HG02678 (cell line): ENCODE measurements at regions not wholly inside any gene's neighbourhood (a gene's known extent, or its start where the extent isn't known, plus 50 kb on each side); places are given as distances from the start of the nearest gene placed in this dataset.
"Not testable (repeated sequence)": the region's sequence is repeated elsewhere in the genome, so short reads cannot be mapped to it uniquely, and the experiment has no call there.

Experiments used
- ATAC-seq: cut with Tn5 transposase; IDR thresholded peaks from one replicate; pipeline ENCODE4 v1.9.1; 2021; ENCODE audit warnings: mild to moderate bottlenecking, moderate library complexity; ENCODE audit not compliant: unreplicated experiment

- not testable (repeated sequence) for ATAC-seq
Observed at GRCh38 chr21:5103880-5104561, 5417.4 kb upstream of the TPTE start.

- ATAC-seq: not testable (repeated sequence)
Observed at GRCh38 chr21:5104562-5104928, 5416.8 kb upstream of the TPTE start.

- peak; percentile 33 for ATAC-seq
Observed at GRCh38 chr21:5105939-5106708, 5415.3 kb upstream of the TPTE start.

- ATAC-seq: peak; percentile 19
Observed at GRCh38 chr21:5106767-5107464, 5414.5 kb upstream of the TPTE start.

GRCh38 chr21:5107637-5108036 is 5413.7 kb upstream of the TPTE start:
- not testable (repeated sequence) for ATAC-seq

GRCh38 chr21:5108048-5108775 is 5413.2 kb upstream of the TPTE start:
- ATAC-seq: not testable (repeated sequence)

- not testable (repeated sequence) for ATAC-seq
Observed at GRCh38 chr21:5111197-5111596, 5410.2 kb upstream of the TPTE start.

- not testable (repeated sequence) for ATAC-seq
Observed at GRCh38 chr21:5113092-5113491, 5408.3 kb upstream of the TPTE start.

- not testable (repeated sequence) for ATAC-seq
Observed at GRCh38 chr21:5114468-5114867, 5406.9 kb upstream of the TPTE start.

GRCh38 chr21:5114893-5115645 is 5406.3 kb upstream of the TPTE start:
- ATAC-seq: not testable (repeated sequence)

- ATAC-seq: not testable (repeated sequence)
Observed at GRCh38 chr21:5115646-5116343, 5405.6 kb upstream of the TPTE start.

- not testable (repeated sequence) for ATAC-seq
Observed at GRCh38 chr21:5116344-5117123, 5404.8 kb upstream of the TPTE start.

- not testable (repeated sequence) for ATAC-seq
Observed at GRCh38 chr21:5117135-5117534, 5404.2 kb upstream of the TPTE start.

- ATAC-seq: not testable (repeated sequence)
Observed at GRCh38 chr21:5117666-5118295, 5403.6 kb upstream of the TPTE start.

- ATAC-seq: peak; percentile 40
Observed at GRCh38 chr21:5118296-5118679, 5403.1 kb upstream of the TPTE start.

- not testable (repeated sequence) for ATAC-seq
Observed at GRCh38 chr21:5119179-5119578, 5402.2 kb upstream of the TPTE start.

GRCh38 chr21:5121399-5121798 is 5400.0 kb upstream of the TPTE start:
- not testable (repeated sequence) for ATAC-seq

- ATAC-seq: not testable (repeated sequence)
Observed at GRCh38 chr21:5121849-5122248, 5399.5 kb upstream of the TPTE start.
